GM12891 (cell line): ENCODE measurements at regions not wholly inside any gene's neighbourhood (a gene's known extent, or its start where the extent isn't known, plus 50 kb on each side); places are given as distances from the start of the nearest gene placed in this dataset.

Source experiments
- PAX5 ChIP-seq: IDR thresholded peaks from 2 replicates; pipeline ENCODE4 v1.6.1; 2011; ENCODE audit warnings: low read length, moderate library complexity, mild to moderate bottlenecking; ENCODE audit not compliant: insufficient read depth, severe bottlenecking
- POLR2A ChIP-seq: IDR thresholded peaks from 2 replicates; pipeline ENCODE4 v1.6.1; 2011; ENCODE audit warnings: low read depth, low read length, control low read depth
- POLR2AphosphoS5 ChIP-seq: IDR thresholded peaks from 2 replicates; pipeline ENCODE4 v1.6.1; 2011; ENCODE audit warnings: low read depth, low read length, control low read depth
- POU2F2 ChIP-seq: IDR thresholded peaks from 2 replicates; pipeline ENCODE4 v1.6.1; 2011; ENCODE audit warnings: low read depth, mild to moderate bottlenecking, control low read depth, low read length, moderate library complexity
- SPI1 ChIP-seq: IDR thresholded peaks from 2 replicates; pipeline ENCODE4 v1.6.1; 2011; ENCODE audit warnings: low read depth, low read length, control low read depth
- TAF1 ChIP-seq: IDR thresholded peaks from 2 replicates; pipeline ENCODE4 v1.6.1; 2011; ENCODE audit warnings: low read depth, low read length, control low read depth

DNA sequence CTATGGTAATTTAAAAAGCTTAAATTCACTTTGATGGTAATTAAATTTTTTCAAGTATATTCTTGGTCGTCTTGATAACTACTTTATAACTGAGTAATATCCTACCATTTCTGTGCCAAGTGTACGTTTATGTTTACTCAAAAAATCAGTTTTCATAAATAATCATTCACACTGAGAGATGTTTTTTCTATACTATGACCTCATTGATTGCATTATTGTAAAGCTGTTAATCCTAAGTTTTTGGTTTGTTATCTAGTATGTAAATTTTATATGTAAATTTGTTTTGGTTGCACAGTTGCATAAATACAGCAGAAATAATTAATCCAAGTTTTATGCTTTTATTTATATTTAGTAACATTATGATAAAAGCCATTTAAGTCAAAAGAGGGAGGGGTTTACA is 196.4 kb upstream of the PRICKLE1 start:
- TF ChIP-seq POLR2A (no peak), PAX5 (no peak), POLR2AphosphoS5 (no peak), SPI1 (no peak), TAF1 (no peak), POU2F2 (no peak)
